HEK293T (cell line): ENCODE measurements at regions not wholly inside any gene's neighbourhood (a gene's known extent, or its start where the extent isn't known, plus 50 kb on each side); places are given as distances from the start of the nearest gene placed in this dataset.

Experiments
- ARNT ChIP-seq: fragments of 450-650 bp; IDR thresholded peaks from 2 replicates; pipeline ENCODE4 v1.6.1; 2017; ENCODE audit warnings: mild to moderate bottlenecking
- BHLHE40 ChIP-seq: fragments of 450-650 bp; IDR thresholded peaks from 2 replicates; pipeline ENCODE4 v1.6.1; 2016; ENCODE audit warnings: mild to moderate bottlenecking, moderate library complexity, borderline replicate concordance
- ELF4 ChIP-seq: fragments of 450-650 bp; IDR thresholded peaks from 2 replicates; pipeline ENCODE4 v1.6.1; 2017; ENCODE audit warnings: antibody characterized with exemption
- FOXA1 ChIP-seq: fragments of 450-650 bp; IDR thresholded peaks from 2 replicates; pipeline ENCODE4 v1.6.1; 2016; ENCODE audit warnings: mild to moderate bottlenecking
- FOXK2 ChIP-seq: fragments of 450-650 bp; IDR thresholded peaks from 2 replicates; pipeline ENCODE4 v1.6.1; 2016; ENCODE audit warnings: mild to moderate bottlenecking
- FOXM1 ChIP-seq: fragments of 450-650 bp; IDR thresholded peaks from 2 replicates; pipeline ENCODE4 v1.6.1; 2017; ENCODE audit warnings: mild to moderate bottlenecking, borderline replicate concordance
- HDGF ChIP-seq: fragments of 450-650 bp; IDR thresholded peaks from 2 replicates; pipeline ENCODE4 v1.6.1; 2017; ENCODE audit warnings: antibody characterized with exemption, borderline replicate concordance
- LEF1 ChIP-seq: fragments of 450-650 bp; IDR thresholded peaks from 2 replicates; pipeline ENCODE4 v1.6.1; 2017; ENCODE audit warnings: mild to moderate bottlenecking, borderline replicate concordance
- NFRKB ChIP-seq: fragments of 450-650 bp; IDR thresholded peaks from 2 replicates; pipeline ENCODE4 v1.6.1; 2016; ENCODE audit warnings: mild to moderate bottlenecking, moderate library complexity
- SP1 ChIP-seq: fragments of 450-650 bp; IDR thresholded peaks from 2 replicates; pipeline ENCODE4 v1.6.1; 2017
- SUZ12 ChIP-seq: fragments of 450-650 bp; IDR thresholded peaks from 2 replicates; pipeline ENCODE4 v1.6.1; 2016; ENCODE audit warnings: mild to moderate bottlenecking
- TARDBP ChIP-seq: fragments of 450-650 bp; IDR thresholded peaks from 2 replicates; pipeline ENCODE4 v1.6.1; 2016
- ZNF384 ChIP-seq: fragments of 450-650 bp; IDR thresholded peaks from 2 replicates; pipeline ENCODE4 v1.6.1; 2016

DNA sequence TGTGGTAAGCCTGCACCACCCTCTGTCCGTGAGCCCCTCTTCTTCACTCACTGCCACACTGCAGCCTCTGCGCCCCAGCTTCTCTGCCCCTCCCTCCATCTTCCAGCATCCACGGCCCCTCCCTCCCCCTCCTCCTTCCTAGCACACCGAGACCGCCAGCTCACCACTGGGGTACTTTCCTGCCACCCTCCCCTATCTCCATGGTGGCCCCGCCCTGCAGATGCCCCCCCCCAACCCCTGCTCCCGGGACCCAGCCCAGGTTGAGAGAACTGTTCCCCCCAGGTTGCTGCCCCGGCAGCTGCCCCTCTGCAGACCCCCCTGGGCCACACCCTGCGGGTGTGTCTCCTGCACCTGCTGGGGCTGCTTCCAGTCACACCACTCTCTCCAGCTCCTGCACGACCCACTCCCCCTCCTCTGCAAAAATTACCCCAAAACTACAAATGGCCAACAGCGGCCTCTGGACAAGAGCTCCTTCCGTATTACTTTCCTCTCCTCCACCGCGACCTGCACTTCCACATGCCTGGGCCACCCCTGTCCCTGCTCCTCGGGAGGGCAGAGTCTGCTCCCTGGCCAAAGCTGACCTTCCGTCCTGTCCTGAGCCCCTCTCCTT lies 209.2 kb upstream of the PPP2R2D start:
- no peak for TF ChIP-seq FOXM1
- no peak for TF ChIP-seq SP1
- no peak for TF ChIP-seq TARDBP
- no peak for TF ChIP-seq ZNF384
- TF ChIP-seq ARNT, result no peak
- no peak for TF ChIP-seq LEF1
- TF ChIP-seq FOXK2, result no peak
- no peak for TF ChIP-seq BHLHE40
- TF ChIP-seq HDGF, result no peak
- TF ChIP-seq SUZ12, result no peak
- TF ChIP-seq NFRKB, result no peak
- TF ChIP-seq ELF4, result no peak
- TF ChIP-seq FOXA1, result no peak
